Stimulated activated naive B cell treated with anti-CD40 and anti-IgM and Interleukin-4, amounts not matched to agents 10 μg/mL and 1 μg/mL and 100 μg/mL, for 72 hours (primary cell): ENCODE measurements at regions not wholly inside any gene's neighbourhood (a gene's known extent, or its start where the extent isn't known, plus 50 kb on each side); places are given as distances from the start of the nearest gene placed in this dataset.

ENCODE experiments used
- ATAC-seq, 2 donors: fragments of 150-1000 bp; cut with Tn5 transposase; replicated peaks; 2 replicates each; pipeline ENCODE4 v1.10.0; 2021; ENCODE audit warnings: moderate library complexity in 1 of 2
- DNase-seq: peaks from one replicate; pipeline ENCODE4 v3.0.0; 2021
- H3K27ac Mint-ChIP-seq: one replicate; pipeline ENCODE4 v1.8.0; 2022; ENCODE audit warnings: mild to moderate bottlenecking, mixed read lengths
- H3K27me3 Mint-ChIP-seq, 2 donors: one replicate each; pipeline ENCODE4 v1.8.0; 2022; ENCODE audit warnings: mixed read lengths in 2 of 2
- H3K36me3 Mint-ChIP-seq, 2 donors: one replicate each; pipeline ENCODE4 v1.8.0; 2022; ENCODE audit warnings: mixed read lengths in 2 of 2, mild to moderate bottlenecking in 1 of 2
- H3K4me1 Mint-ChIP-seq, 2 donors: one replicate each; pipeline ENCODE4 v1.8.0; 2022; ENCODE audit warnings: mixed read lengths in 2 of 2, mild to moderate bottlenecking in 1 of 2
- H3K4me3 Mint-ChIP-seq, 2 donors: one replicate each; pipeline ENCODE4 v1.8.0; 2022; ENCODE audit warnings: mild to moderate bottlenecking in 2 of 2, mixed read lengths in 2 of 2, moderate library complexity in 1 of 2
- H3K9me3 Mint-ChIP-seq, 2 donors: one replicate each; pipeline ENCODE4 v1.8.0; 2022; ENCODE audit warnings: mixed read lengths in 2 of 2, mild to moderate bottlenecking in 1 of 2

- no peaks in the 10 kb centered on the region for H3K27me3 Mint-ChIP-seq
- no peak overlapping the region for H3K4me3 Mint-ChIP-seq
- no peaks in the 10 kb centered on the region for H3K36me3 Mint-ChIP-seq
- peaks cover 0 to 14% of the 10 kb centered on the region in 2 donors for H3K9me3 Mint-ChIP-seq
- ATAC-seq (no peak), DNase-seq (no peak)
- no peaks in the 10 kb centered on the region for H3K4me1 Mint-ChIP-seq
- no peak overlapping the region for H3K27ac Mint-ChIP-seq
Measured at GRCh38 chr6:164410017-164410416, 899.4 kb downstream of the C6orf118 start.

GRCh38 chr6:164409309-164410009, 899.9 kb downstream of the C6orf118 start:
- Mint-ChIP-seq H3K27ac (no peak overlapping the region), H3K9me3 (peaks cover 0 to 16% of the 10 kb centered on the region in 2 donors), H3K4me1 (no peaks in the 10 kb centered on the region), H3K4me3 (no peak overlapping the region), H3K36me3 (no peaks in the 10 kb centered on the region), H3K27me3 (no peaks in the 10 kb centered on the region)
- DNase-seq (no peak), ATAC-seq (no peak)

GRCh38 chr6:164408868-164409267, 900.5 kb downstream of the C6orf118 start:
- H3K9me3 Mint-ChIP-seq = peaks cover 0 to 10% of the 10 kb centered on the region in 2 donors
- no peak for DNase-seq
- no peaks in the 10 kb centered on the region for H3K36me3 Mint-ChIP-seq
- no peaks in the 10 kb centered on the region for H3K4me1 Mint-ChIP-seq
- no peak overlapping the region for H3K4me3 Mint-ChIP-seq
- no peaks in the 10 kb centered on the region for H3K27me3 Mint-ChIP-seq
- H3K27ac Mint-ChIP-seq = no peak overlapping the region
- ATAC-seq = no peak

- no peaks in the 10 kb centered on the region for H3K36me3 Mint-ChIP-seq
- no peak for ATAC-seq
Measured at GRCh38 chr6:164404812-164405488, 904.5 kb downstream of the C6orf118 start.

GRCh38 chr6:164401871-164402270, 907.5 kb downstream of the C6orf118 start:
- Mint-ChIP-seq H3K4me1 (no peaks in the 10 kb centered on the region), H3K36me3 (no peaks in the 10 kb centered on the region), H3K4me3 (no peak overlapping the region), H3K27ac (no peak overlapping the region), H3K27me3 (no peaks in the 10 kb centered on the region), H3K9me3 (peaks cover 4 to 7% of the 10 kb centered on the region in 2 donors)
- ATAC-seq = no peak
- no peak for DNase-seq

More at GRCh38 chr6:164404812-164405488, 904.5 kb downstream of the C6orf118 start:
- Mint-ChIP-seq H3K9me3 (peaks cover 0 to 7% of the 10 kb centered on the region in 2 donors), H3K27me3 (no peaks in the 10 kb centered on the region), H3K4me1 (no peaks in the 10 kb centered on the region), H3K4me3 (no peak overlapping the region), H3K27ac (no peak overlapping the region)
- no peak for DNase-seq

GRCh38 chr6:164398647-164399046, 910.8 kb downstream of the C6orf118 start:
- Mint-ChIP-seq H3K36me3 (no peaks in the 10 kb centered on the region), H3K27me3 (no peaks in the 10 kb centered on the region), H3K9me3 (peaks cover 4 to 10% of the 10 kb centered on the region in 2 donors), H3K4me1 (no peaks in the 10 kb centered on the region), H3K4me3 (no peak overlapping the region), H3K27ac (no peak overlapping the region)
- DNase-seq (no peak), ATAC-seq (no peak)

GRCh38 chr6:164396071-164397047, 913.0 kb downstream of the C6orf118 start:
- Mint-ChIP-seq H3K36me3 (no peaks in the 10 kb centered on the region), H3K27me3 (no peaks in the 10 kb centered on the region), H3K4me1 (no peaks in the 10 kb centered on the region), H3K4me3 (no peak overlapping the region), H3K27ac (peak overlapping the region; percentile 20), H3K9me3 (peaks cover 1 to 10% of the 10 kb centered on the region in 2 donors)
- no peak for DNase-seq
- ATAC-seq = no peak

- Mint-ChIP-seq H3K4me3 (no peak overlapping the region), H3K36me3 (no peaks in the 10 kb centered on the region), H3K27me3 (no peaks in the 10 kb centered on the region), H3K4me1 (no peaks in the 10 kb centered on the region), H3K27ac (no peak overlapping the region), H3K9me3 (peaks cover 13% of the 10 kb centered on the region in 2 donors)
- DNase-seq (no peak), ATAC-seq (no peak)
Measured at GRCh38 chr6:164379795-164380194, 929.6 kb downstream of the C6orf118 start.

- no peak overlapping the region for H3K4me3 Mint-ChIP-seq
- ATAC-seq (no peak), DNase-seq (no peak)
- no peaks in the 10 kb centered on the region for H3K27me3 Mint-ChIP-seq
- peaks cover 10 to 13% of the 10 kb centered on the region in 2 donors for H3K9me3 Mint-ChIP-seq
- H3K36me3 Mint-ChIP-seq = no peaks in the 10 kb centered on the region
- no peaks in the 10 kb centered on the region for H3K4me1 Mint-ChIP-seq
- no peak overlapping the region for H3K27ac Mint-ChIP-seq
Measured at GRCh38 chr6:164378330-164378729, 931.1 kb downstream of the C6orf118 start.

GRCh38 chr6:164377348-164377918, 932.0 kb downstream of the C6orf118 start:
- Mint-ChIP-seq H3K4me1 (no peaks in the 10 kb centered on the region), H3K4me3 (no peak overlapping the region), H3K27ac (no peak overlapping the region), H3K36me3 (no peaks in the 10 kb centered on the region), H3K9me3 (peaks cover 10 to 13% of the 10 kb centered on the region in 2 donors), H3K27me3 (no peaks in the 10 kb centered on the region)
- ATAC-seq = no peak
- no peak for DNase-seq

GRCh38 chr6:164370773-164371172, 938.6 kb downstream of the C6orf118 start:
- no peak for DNase-seq
- no peak for ATAC-seq
- Mint-ChIP-seq H3K4me3 (no peak overlapping the region), H3K36me3 (no peaks in the 10 kb centered on the region), H3K9me3 (peaks cover 2 to 4% of the 10 kb centered on the region in 2 donors), H3K27me3 (no peaks in the 10 kb centered on the region), H3K4me1 (no peaks in the 10 kb centered on the region), H3K27ac (no peak overlapping the region)

- ATAC-seq (no peak), DNase-seq (no peak)
- Mint-ChIP-seq H3K9me3 (peaks cover 14 to 20% of the 10 kb centered on the region in 2 donors), H3K36me3 (no peaks in the 10 kb centered on the region), H3K27ac (no peak overlapping the region), H3K27me3 (no peaks in the 10 kb centered on the region), H3K4me3 (no peak overlapping the region), H3K4me1 (no peaks in the 10 kb centered on the region)
Measured at GRCh38 chr6:164359441-164359840, 944.9 kb downstream of the QKI start.

- DNase-seq = no peak
- no peaks in the 10 kb centered on the region for H3K36me3 Mint-ChIP-seq
Measured at GRCh38 chr6:164359036-164359435, 944.5 kb downstream of the QKI start.

GRCh38 chr6:164356814-164357213, 942.3 kb downstream of the QKI start:
- Mint-ChIP-seq H3K4me3 (no peak overlapping the region), H3K9me3 (peaks cover 9 to 18% of the 10 kb centered on the region in 2 donors), H3K36me3 (no peaks in the 10 kb centered on the region), H3K4me1 (no peaks in the 10 kb centered on the region), H3K27me3 (no peaks in the 10 kb centered on the region), H3K27ac (no peak overlapping the region)
- DNase-seq = no peak
- ATAC-seq = no peak

More at GRCh38 chr6:164359036-164359435, 944.5 kb downstream of the QKI start:
- Mint-ChIP-seq H3K4me3 (no peak overlapping the region), H3K4me1 (no peaks in the 10 kb centered on the region), H3K27me3 (no peaks in the 10 kb centered on the region), H3K27ac (no peak overlapping the region), H3K9me3 (peaks cover 14 to 19% of the 10 kb centered on the region in 2 donors)
- no peak for ATAC-seq
